ENCODE measurements at regions not wholly inside any gene's neighbourhood (a gene's known extent, or its start where the extent isn't known, plus 50 kb on each side); places are given as distances from the start of the nearest gene placed in this dataset.

DNA sequence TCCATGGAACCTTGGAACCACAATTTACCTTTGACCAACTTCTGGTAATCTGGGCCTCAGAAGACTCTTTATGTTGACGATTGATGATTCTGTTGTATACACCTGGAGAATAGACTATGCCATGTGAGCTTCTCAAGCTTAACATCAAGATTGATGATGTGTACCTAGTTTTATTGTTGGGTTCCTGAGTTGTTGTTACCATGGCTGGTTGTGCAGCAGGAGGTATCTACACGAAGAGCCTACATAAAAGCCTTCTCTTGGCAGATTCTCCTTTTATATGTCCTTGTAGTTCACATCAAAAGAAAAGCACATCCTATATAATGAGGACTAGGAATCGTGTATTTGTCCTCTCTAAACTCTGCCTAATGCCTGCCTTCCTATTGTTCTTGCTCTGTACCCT lies 272.0 kb downstream of the DTHD1 start:
- TF ChIP-seq, protein P1, sequence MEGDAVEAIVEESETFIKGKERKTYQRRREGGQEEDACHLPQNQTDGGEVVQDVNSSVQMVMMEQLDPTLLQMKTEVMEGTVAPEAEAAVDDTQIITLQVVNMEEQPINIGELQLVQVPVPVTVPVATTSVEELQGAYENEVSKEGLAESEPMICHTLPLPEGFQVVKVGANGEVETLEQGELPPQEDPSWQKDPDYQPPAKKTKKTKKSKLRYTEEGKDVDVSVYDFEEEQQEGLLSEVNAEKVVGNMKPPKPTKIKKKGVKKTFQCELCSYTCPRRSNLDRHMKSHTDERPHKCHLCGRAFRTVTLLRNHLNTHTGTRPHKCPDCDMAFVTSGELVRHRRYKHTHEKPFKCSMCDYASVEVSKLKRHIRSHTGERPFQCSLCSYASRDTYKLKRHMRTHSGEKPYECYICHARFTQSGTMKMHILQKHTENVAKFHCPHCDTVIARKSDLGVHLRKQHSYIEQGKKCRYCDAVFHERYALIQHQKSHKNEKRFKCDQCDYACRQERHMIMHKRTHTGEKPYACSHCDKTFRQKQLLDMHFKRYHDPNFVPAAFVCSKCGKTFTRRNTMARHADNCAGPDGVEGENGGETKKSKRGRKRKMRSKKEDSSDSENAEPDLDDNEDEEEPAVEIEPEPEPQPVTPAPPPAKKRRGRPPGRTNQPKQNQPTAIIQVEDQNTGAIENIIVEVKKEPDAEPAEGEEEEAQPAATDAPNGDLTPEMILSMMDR (IDR thresholded peaks at IDR 0.05), result no peak
- TF ChIP-seq POLR2AphosphoS5 (IDR thresholded peaks at IDR 0.05), result no peak
- TF ChIP-seq POLR2A (IDR thresholded peaks at IDR 0.05), result no peak
- TF ChIP-seq EP300 (IDR thresholded peaks at IDR 0.05), result no peak

Measured in stomach (tissue), 4 donors.